ENCODE measurements at regions not wholly inside any gene's neighbourhood (a gene's known extent, or its start where the extent isn't known, plus 50 kb on each side); places are given as distances from the start of the nearest gene placed in this dataset.

- no peak for ATAC-seq (ENCODE audit: poor library complexity)
Measured at GRCh38 chr10:112871021-112871420, 79.0 kb upstream of the TCF7L2 start.

GRCh38 chr10:112872728-112873127, 77.3 kb upstream of the TCF7L2 start:
- DNase-seq: no peak
- ATAC-seq (ENCODE audit: poor library complexity): no peak
- intact Hi-C loops (cut with DNase I): no loop called here

More at GRCh38 chr10:112871021-112871420, 79.0 kb upstream of the TCF7L2 start:
- DNase-seq: no peak
- intact Hi-C loops (cut with DNase I): no loop called here

GRCh38 chr10:112873541-112873940, 76.5 kb upstream of the TCF7L2 start:
- DNase-seq: no peak
- intact Hi-C loops (cut with DNase I): no loop called here
- ATAC-seq (ENCODE audit: poor library complexity): no peak

GRCh38 chr10:112874982-112875381, 75.1 kb upstream of the TCF7L2 start:
- ATAC-seq (ENCODE audit: poor library complexity): no peak
- DNase-seq: no peak
- intact Hi-C loops (cut with DNase I): no loop called here

- DNase-seq (no peak), ATAC-seq (ENCODE audit: poor library complexity) (no peak)
- intact Hi-C loops (cut with DNase I): no loop called here
Measured at GRCh38 chr10:112875476-112876267, 74.4 kb upstream of the TCF7L2 start.

GRCh38 chr10:112880633-112881530, 69.2 kb upstream of the TCF7L2 start:
- DNase-seq: no peak
- intact Hi-C loops (cut with DNase I): no loop called here
- ATAC-seq (ENCODE audit: poor library complexity): no peak

GRCh38 chr10:112883360-112884178, 66.5 kb upstream of the TCF7L2 start:
- DNase-seq (no peak), ATAC-seq (ENCODE audit: poor library complexity) (no peak)
- intact Hi-C loops (cut with DNase I): no loop called here

- intact Hi-C loops (cut with DNase I): no loop called here
- DNase-seq: no peak
- no peak for ATAC-seq (ENCODE audit: poor library complexity)
Measured at GRCh38 chr10:112884179-112884504, 65.9 kb upstream of the TCF7L2 start.

- no peak for ATAC-seq (ENCODE audit: poor library complexity)
- no peak for DNase-seq
- intact Hi-C loops (cut with DNase I): no loop called here
Measured at GRCh38 chr10:112886463-112886862, 63.6 kb upstream of the TCF7L2 start.

GRCh38 chr10:112887968-112888367, 62.1 kb upstream of the TCF7L2 start:
- ATAC-seq (ENCODE audit: poor library complexity) (no peak), DNase-seq (no peak)
- intact Hi-C loops (cut with DNase I): no loop called here

- ATAC-seq (ENCODE audit: poor library complexity) (no peak), DNase-seq (no peak)
- intact Hi-C loops (cut with DNase I): no loop called here
Measured at GRCh38 chr10:112895292-112895691, 54.8 kb upstream of the TCF7L2 start.

- intact Hi-C loops (cut with DNase I): no loop called here
- ATAC-seq (ENCODE audit: poor library complexity) (no peak), DNase-seq (no peak)
Measured at GRCh38 chr10:112896273-112896672, 53.8 kb upstream of the TCF7L2 start.

- intact Hi-C loops (cut with DNase I): no loop called here
- ATAC-seq (ENCODE audit: poor library complexity) (no peak), DNase-seq (no peak)
Measured at GRCh38 chr10:112896722-112897121, 53.3 kb upstream of the TCF7L2 start.

- DNase-seq (peak; percentile 46), ATAC-seq (ENCODE audit: poor library complexity) (peak; percentile 27)
Measured at GRCh38 chr10:112898540-112899390, 51.3 kb upstream of the TCF7L2 start.

GRCh38 chr10:112899391-112900065, 50.5 kb upstream of the TCF7L2 start:
- no peak for ATAC-seq (ENCODE audit: poor library complexity)

More at GRCh38 chr10:112898540-112899390, 51.3 kb upstream of the TCF7L2 start:
- intact Hi-C loops (cut with DNase I): no loop called here

More at GRCh38 chr10:112899391-112900065, 50.5 kb upstream of the TCF7L2 start:
- no peak for DNase-seq
- intact Hi-C loops (cut with DNase I): no loop called here

Measured in Right ventricle myocardium superior (tissue), 1 donor.